Stimulated activated CD4-positive, alpha-beta T cell treated with anti-CD3 and anti-CD28 coated beads, Interleukin-4, amount 100 ng/mL, for 48 hours (primary cell): ENCODE measurements at regions not wholly inside any gene's neighbourhood (a gene's known extent, or its start where the extent isn't known, plus 50 kb on each side); places are given as distances from the start of the nearest gene placed in this dataset.
"Not testable (repeated sequence)": the region's sequence is repeated elsewhere in the genome, so short reads cannot be mapped to it uniquely, and the experiment has no call there.

Experiments
- DNase-seq, 2 donors: peaks; one replicate each; pipeline ENCODE4 v3.0.0-alpha.2; 2020; ENCODE audit warnings: low read depth in 2 of 2

DNA sequence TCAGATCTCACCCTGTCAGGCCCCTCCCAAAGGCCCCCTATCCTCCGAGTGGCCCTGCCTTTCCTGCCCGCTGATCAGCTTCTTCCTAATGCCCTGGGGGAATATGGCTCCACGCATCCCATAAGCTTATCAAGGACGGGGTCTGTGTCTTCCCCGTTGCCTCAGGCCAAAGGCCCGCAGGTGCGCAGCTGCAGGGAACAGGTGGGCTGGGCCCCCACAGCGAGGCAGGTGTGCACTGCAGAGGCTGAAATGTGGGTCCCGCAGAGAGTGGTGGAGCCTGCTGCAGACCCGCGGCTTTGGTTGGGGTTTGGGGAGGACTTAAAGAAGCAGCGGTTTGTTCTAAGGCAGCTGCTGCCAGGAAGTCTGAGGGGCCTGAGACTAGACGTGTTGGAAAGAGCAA is 220.8 kb upstream of the TCERG1L start:
- no peak for DNase-seq

DNA sequence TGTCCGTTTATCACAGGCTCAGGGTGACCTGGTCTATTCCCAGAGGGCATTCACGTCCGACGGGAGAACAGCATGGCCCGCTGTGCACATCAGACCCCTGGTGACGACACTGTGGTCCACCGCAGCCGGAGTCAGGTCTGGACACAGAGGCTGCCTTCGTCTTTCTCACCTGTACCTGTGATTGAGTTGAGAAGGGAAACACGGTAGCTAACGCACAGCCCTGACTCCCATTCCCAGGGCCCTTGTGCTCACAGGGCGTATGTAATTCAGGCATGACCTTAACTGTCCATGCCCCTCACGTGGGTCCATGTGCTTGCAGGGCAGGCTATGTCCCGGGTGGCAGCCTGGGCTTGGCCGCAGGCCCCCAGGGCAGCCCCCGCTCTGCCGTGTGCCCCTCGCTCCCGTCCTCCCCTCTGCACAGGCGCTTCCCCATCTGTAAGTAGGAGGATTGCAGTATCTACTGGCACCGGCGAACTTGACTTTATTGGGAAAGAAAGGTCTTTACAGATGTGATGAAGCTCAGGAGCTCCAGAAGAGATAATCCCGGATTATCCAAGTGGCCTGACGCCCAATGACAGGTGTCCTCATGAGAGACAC is 221.3 kb upstream of the TCERG1L start:
- DNase-seq: no peak

DNA sequence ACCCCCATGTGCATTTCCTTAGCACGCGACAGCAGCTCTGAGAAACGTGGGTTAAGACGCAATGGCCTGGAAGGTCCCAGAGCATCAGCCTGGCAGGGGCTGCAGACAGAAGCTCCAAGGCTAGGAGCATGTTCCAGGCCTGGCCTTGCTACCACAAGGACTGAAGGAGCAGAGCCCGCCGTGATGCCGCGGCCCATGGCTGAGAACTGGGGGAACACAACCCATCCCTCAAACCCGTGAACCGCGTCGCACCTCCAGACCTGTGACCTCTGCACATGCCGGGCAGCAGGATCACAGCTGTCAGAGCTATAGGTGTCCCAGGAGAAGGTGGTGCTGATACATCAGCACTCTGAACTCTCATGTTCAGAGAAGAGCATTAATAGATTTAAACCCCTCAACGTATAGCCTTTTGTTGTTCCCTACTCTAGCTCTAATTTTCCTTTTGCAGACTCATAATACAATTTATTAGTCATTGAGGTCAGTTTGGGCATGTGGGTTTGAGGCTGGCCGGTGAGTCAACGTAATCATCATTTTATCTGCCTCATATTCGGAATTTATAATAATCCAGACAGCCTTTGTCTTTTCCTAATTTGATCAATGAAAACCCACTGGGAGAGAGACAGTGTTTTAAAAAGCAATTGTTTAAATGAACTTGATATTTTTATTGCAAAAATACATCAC is 222.5 kb upstream of the TCERG1L start:
- DNase-seq: no peak

DNA sequence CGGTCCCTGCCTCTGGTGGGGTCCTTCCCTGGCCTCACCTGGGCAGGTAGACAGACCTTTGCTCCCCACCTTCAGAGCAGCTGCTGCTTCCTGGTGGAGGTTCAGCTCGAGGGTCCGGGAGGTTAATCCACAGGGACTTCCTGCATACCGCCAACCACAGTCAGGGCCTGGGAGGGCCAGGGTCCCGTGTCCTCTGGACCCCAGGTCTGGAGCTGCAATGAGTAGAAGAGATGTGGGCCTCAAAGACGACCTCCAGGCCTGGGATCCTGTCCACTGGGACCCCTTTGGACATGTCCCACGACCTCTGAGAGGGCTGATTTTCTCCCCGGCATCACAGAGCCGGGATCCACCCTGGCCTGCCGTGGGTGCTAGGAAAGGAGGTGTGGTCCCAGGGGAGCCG is 223.3 kb upstream of the TCERG1L start:
- no peak for DNase-seq

DNA sequence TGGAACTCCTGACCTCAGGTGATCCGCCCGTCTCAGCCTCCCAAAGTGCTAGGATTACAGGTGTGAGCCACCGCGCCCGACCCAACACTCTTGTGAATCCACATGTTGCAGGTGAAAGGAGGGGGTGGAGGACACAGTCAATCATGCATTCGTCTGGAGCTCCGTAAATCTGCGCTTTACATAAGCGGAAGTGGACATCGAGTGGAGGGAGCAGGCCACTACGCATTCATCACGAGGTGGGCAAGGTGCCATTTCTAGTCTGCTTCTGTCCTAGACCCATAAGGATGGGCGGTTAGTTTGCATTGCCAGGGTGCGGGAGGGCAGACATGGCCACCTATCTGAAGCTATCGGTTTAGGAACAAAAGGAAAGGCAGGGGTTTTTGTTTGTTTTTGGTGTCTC is 225.2 kb upstream of the TCERG1L start:
- DNase-seq: no peak

DNA sequence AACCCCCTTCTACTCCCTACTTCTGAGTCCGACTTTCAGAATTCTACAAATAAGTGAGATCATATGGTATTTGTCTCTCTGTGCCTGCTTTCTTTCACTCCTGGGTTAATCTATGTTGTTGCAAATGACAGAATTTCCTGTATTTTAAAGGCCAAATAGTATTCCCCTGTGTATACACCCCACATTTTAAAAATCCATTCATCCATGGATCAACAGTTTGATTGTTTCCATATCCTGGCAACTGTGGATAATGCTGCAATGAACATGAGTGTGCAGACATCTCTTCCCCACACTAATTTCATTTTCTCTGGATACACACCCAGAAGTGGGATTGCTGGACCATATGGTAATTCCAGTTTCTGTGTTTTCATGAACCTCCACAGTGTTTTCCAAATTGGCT is 225.8 kb upstream of the TCERG1L start:
- no peak for DNase-seq

DNA sequence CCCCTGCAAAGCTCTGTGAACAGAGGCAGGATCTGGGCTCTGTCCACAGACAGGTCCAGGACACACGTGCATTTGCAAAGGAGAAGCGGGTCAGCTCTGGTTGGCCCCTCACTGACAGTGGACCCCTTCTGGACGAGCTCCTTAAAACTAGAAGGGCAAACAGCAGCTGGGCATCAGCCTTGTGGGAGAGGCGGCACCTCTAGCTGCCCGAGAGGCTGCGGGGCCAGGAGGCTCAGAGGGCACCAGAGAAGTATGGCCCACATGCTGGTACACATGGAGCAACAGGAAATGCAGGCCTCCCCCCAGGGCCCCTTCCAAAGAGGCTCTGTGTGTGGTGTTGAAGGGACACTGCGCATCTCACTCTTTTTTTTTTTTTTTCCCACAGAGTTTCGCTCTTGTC is 233.0 kb upstream of the TCERG1L start:
- DNase-seq: no peak

DNA sequence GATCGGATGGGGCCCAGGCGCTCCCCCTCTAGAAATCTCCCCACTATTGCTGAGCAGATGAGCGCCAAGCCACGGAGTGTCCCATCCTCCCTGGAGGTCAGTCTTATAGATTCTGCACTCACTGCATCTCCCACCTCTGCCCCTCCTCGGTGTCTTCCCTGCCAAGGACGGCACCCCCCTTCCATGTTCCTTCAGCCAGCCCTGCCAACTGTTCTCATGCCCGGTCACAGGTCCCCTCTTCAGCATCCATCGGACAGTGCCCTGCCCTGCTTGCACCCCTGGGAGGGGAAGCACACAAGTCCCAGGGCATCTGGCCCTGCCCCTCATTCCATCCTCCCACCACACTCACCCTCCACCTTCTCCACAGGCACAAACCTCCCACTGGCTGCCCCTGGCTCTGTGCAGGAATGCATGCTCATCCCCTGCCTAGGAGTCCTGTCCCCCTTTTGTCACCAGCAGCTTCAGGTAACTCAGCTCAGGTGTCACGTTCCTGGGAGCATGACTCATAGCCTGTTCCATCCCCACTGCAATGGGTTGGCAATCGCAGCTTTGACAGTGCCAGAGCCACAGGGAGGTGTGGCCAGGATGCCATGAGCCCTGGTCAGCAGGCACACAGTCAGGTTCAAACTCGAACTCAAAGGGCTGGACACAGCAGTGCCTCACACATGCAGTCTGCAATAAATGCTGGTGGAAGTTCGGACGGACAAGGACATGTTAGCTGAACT is 234.7 kb upstream of the TCERG1L start:
- DNase-seq: no peak

DNA sequence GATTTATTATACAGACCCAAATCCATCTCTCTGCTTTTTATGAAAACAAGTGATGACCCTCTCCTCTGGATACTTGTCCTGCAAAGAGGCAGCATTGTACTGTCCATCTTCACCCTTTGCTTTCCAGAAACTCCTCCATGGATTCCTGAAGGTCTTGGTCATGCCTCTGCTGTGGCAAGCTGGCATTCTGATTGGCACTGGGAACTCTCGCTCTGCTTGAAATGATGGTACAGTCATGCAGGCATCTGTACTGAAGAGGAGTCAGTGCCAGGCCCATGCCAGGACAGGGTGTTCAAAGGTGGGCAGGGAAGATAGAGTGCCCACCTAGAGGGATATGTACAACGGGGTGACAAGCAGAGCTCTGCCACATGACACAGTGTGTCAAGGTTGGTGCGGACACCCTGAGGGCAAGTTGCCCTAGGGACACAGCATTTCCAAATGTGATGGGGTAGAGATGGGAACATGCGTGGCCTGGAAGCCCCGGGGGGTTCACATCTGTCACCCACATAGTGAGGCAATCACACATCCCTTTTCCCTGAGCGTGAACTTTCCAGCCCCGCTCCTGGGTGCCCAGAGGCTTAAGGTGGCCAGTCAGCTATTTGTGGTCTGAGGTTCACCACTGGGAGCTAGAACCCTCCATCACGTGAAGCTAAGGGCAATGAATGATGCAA is 235.7 kb upstream of the TCERG1L start:
- no peak for DNase-seq

DNA sequence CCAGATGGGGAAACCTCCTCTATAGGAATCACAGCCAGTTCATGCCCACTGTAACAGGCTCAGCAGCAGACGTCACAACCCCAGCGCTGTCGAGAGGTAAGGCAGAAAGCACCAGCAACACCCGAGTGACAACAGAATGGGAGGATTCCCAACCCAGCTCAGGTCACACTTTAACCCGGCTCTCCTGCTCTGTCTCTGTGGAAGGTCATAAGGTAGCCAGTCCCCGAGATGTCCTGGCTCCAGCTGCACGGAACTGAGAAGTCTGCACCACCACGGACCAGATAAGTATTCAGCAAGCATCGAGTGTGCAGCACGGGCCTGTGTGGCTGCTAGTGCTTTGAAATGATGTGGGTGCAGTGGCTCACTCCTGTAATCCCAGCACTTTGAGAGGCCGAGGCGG is 236.7 kb upstream of the TCERG1L start:
- DNase-seq: no peak

DNA sequence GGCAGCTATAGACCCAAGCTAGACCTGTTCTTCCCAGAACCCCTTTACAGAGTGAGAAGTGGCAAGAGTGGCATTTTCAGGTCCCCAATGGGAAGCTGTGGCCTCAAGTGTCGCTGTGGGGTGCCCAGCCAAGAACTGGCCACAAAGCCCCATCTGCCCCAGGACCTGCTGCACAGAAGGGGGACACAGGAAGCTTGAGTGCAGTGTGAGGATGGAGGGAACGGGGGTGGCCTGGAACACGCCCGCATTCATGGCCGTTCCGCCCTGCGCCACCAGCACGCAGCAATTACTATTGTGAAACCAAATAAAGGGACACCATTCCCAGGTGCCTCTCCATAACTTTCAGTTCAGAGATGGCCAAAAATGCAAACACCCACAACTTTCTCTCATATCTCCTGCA is 237.6 kb upstream of the TCERG1L start:
- DNase-seq: no peak

DNA sequence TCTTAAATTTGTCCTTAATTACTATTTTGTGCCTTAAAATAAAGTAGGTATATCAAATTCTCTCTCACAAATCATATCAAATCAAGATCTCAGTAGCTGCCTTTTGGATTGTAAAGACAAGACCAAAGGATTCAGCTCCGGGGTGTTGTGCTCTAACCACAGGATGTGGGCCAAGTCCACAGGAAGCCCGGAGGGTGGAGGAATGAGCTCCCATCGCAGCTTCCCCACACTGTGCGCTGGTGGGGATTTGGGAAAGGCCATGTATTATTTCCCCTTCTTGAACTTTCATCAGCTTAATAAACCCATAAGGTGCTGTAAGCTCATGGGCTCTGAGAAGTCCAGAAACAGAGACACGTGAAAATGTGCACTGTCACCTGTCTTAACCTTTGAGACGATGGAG is 241.6 kb upstream of the TCERG1L start:
- no peak for DNase-seq

DNA sequence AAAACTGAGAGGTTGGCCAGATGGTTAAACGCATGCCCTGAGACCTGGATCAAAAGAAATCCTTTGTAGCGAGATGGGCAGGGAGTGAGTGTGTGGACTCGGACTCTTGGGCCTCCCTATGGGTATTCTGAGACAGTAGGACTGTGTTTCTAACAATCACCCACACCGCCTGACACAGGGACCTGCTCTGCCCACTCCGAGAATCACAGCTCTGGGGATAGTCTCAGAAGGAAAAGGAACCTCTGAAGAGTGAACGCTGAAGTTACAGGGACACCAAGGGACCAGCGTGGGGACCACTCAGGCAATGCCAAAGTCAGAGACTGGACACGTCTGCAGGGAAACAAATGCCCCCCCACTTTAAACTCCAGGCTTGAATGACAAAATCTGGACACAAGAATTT is 242.1 kb upstream of the TCERG1L start:
- no peak for DNase-seq

DNA sequence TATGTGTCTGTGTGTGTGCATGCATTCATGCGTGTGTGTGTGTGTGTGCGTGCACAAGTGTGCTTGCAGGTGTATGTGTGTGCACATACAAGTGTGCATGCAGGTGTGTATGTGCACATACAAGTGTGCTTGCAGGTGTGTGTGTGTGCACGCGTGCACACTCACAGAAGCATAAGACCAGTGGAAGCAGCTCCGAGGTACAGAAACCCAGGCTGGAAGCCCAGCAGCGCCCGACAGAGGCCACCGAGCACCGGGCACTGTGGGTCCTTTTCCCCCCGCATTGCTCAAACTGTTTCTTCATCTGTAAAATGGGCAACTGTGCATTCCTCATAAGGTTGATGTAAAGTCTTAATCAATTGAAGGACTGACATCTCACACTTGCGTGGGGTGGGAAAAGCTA is 243.3 kb upstream of the TCERG1L start:
- no peak for DNase-seq

DNA sequence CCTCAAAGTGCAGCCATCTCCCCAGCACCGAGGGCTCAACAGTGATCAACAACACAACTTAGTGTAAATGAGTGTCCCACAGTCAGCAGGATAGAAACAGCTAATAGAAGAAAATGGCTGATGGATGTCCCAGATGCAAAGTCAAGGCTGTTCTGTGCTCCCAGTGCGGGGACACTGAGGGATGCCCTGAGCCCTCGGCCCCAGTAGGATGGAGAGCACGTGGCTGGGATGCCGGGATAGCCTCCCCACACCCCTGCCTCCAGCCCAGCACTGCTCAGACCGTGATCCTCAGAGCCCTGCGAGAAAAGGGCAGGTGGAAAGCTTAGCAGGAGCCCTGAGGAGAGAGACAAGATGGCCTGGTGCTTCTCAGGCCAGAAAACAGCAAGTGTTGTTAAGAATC is 243.9 kb upstream of the TCERG1L start:
- no peak for DNase-seq

DNA sequence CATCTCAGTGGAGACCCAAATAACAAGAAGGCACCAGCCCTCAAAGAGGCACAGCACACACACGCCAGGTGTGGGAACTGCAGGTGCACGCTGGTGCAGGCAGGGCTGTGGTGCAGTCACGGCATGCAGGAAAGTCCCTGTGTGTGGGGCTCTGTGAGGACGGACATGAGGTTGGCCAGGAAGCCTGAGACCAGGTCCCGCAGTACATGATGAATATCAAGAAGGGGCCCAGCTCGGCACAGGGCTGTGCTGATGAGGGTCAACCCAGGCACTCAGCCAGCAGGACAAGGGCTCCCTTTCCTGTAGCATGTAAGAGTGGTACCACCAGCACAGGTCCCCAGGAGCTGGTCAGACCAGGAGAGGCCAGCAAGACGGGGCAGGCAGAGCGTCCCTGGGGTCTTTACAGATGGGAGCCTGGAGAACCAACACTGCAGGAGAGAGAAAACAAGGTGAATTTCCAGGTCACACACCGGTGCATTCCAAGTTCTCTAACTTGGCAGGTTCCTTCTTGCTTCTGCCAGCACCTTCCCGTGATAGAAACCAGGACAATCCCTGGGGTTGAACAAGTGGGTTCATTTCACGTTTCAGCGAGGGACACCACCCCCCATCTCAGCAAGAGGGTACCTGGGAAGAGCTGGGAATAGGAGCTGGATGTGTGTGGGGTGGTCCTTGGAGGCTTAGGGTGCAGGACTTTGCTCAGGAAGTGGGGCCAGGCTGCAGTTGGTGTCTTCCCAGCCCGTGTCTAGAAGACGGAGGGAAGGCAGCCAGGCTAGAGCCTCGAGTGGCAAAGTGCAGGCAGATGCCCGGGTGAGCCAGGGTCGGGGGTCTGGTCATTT is 244.8 kb upstream of the TCERG1L start:
- DNase-seq: no peak

DNA sequence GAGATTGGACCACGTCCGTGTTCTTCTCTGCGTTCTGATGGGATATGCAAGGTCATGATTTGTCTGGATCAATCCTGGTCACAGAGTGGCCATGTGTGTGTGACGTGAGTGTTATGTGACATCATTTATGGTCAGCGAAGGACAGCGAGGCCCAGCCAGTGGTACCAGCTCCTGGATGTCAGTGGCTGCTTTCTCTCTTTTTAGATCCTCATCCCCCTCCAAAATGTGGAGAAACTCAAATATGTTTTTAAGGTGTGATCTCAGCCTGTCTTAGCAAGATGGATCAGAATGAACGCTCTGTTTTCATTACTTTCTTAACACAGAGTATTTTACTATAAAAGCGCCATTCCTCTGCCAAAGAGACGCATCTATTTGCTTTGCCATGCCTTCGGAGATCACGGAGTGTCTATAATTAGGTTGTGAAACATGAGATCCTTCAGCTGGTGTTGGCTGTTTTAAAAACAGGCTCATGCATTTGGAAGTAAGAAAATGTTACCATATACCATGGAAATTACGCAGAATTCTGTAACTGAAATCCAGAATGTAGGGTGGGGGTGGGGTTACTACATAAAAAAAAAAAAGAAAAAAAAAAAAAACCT is 245.5 kb upstream of the TCERG1L start:
- no peak for DNase-seq

DNA sequence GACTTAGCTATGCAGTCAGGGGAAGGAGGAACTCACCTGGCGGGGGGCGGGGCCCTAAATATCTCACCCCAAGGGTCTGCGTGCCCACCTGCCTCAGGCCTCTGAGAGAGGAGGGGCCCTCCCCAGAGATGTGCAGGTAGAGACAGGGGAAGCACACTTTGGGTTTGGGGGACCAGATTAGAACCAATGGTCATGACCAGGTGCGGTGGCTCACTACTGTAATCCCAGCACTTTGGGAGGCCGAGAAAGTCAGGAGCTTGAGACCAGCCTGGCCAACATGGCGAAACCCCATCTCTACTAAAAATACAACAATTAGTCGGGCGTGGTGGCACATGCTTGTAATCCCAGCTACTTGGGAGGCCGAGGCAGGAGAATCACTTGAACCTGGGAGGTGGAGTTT is 246.4 kb upstream of the TCERG1L start:
- not testable (repeated sequence) for DNase-seq

DNA sequence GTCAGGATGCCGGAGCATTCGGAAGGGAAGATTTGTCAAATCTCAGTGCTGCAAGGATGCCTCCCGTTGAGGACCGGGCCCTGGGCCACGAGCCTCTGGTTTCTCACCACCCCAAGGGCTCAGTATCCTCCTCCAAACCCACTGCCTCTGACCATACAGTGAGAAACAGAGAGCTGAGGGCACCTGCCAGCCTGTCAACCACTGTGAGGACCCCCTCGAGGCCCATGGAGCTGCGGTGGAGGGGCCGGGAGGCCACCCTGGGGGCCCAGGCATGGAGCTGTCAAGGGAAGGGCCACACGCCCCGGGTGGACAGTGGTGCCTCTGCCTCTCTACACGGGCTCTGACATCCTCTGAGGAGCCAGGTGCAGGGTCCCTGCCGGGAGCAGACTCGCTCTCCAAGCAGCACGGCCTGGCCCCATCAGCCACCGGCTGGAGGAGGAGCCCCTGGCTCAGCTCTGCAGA is 248.0 kb upstream of the TCERG1L start:
- DNase-seq: no peak

DNA sequence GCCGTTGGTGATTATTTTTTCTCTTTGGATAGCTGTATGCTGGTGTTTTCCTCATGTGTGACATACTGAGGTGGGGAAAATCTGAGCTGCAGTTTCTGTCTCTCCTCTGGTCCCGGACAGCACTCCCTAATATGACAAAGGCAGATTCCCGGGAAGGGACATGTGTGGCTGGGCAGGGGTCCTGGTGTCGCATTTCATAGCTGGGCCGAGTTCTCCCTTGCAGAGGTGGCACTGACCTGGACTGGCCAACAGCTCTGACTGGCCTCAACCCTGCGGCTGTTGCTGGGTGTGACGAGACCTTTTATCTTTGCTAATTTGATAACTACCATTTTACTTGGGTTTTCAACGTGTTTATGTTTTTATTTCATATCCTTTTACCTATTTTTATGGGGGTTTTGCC is 248.6 kb upstream of the TCERG1L start:
- DNase-seq: no peak

DNA sequence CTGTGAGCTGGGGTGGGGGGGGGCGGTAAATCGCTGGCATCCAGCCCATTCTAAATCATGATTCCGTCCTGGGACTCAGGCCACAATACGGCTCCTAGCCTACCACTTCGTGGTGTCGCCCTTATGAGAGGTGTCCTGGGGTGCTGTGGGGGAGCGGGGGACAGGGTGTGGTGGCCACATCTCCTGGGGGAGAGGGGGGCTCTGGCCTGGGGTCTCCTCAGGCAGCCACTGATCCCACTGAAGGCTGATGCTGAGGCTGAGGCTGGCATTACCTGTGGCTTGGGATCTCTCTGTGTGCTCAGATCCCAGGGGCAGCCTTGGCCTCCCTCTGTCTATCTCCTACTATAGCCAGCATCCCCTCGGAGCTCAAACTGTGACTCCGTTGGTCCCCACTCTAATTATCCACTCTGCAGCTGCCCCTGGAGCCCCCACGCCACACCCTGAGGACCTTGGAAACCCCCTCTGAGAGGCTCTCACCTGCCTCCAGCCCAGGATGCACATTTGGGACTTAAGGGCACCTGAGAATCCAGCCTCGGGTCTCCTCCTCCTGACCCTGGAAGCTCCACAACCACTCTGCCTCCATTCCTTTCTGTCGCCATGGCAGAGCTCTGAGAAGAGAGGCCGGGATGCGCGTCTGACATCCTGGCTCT is 249.3 kb upstream of the TCERG1L start:
- DNase-seq: no peak
